WTC11 (cell line): ENCODE measurements at regions not wholly inside any gene's neighbourhood (a gene's known extent, or its start where the extent isn't known, plus 50 kb on each side); places are given as distances from the start of the nearest gene placed in this dataset.

Experiments used
- ATAC-seq: fragments of 200-7000 bp; cut with Tn5 transposase; 2 replicates; pipeline ENCODE4 v1.10.0; 2021; ENCODE audit warnings: mild to moderate bottlenecking, moderate library complexity
- CTCF ChIA-PET: fragments of 300-600 bp; sonication (Branson Sonifier 250); formaldehyde crosslinking; loops from one replicate; lab custom pipeline; 2021; ENCODE audit warnings: antibody characterized with exemption; lab: Charles Lee
- POLR2A ChIA-PET: fragments of 350-600 bp; sonication (Branson Sonifier 250); formaldehyde crosslinking; loops from one replicate; lab custom pipeline; 2021; ENCODE audit warnings: antibody characterized with exemption; lab: Charles Lee
- DNase-seq: peaks from one replicate; pipeline ENCODE4 v3.0.0; 2021; ENCODE audit warnings: low spot score
- H3K27ac Mint-ChIP-seq: 2 replicates; pipeline ENCODE4 v1.8.0; 2021; ENCODE audit warnings: mixed read lengths
- H3K27me3 Mint-ChIP-seq: 2 replicates; pipeline ENCODE4 v1.8.0; 2021; ENCODE audit warnings: low read depth, mild to moderate bottlenecking, moderate library complexity, mixed read lengths
- H3K36me3 Mint-ChIP-seq: 2 replicates; pipeline ENCODE4 v1.8.0; 2021; ENCODE audit warnings: mixed read lengths
- H3K4me1 Mint-ChIP-seq: 2 replicates; pipeline ENCODE4 v1.8.0; 2022; ENCODE audit warnings: mixed read lengths
- H3K4me3 Mint-ChIP-seq: 2 replicates; pipeline ENCODE4 v1.8.0; 2021; ENCODE audit warnings: mild to moderate bottlenecking, moderate library complexity, mixed read lengths
- H3K9me3 Mint-ChIP-seq: 2 replicates; pipeline ENCODE4 v1.8.0; 2021; ENCODE audit warnings: mixed read lengths
- CREB1 ChIP-seq: sonication (generic); formaldehyde crosslinking; IDR thresholded peaks from 2 replicates; pipeline ENCODE4 v1.8.0; 2023; ENCODE audit warnings: mild to moderate bottlenecking, missing genetic modification reagents
- EMX1 ChIP-seq: fragments of 250-450 bp; sonication (Bioruptor Pico); IDR thresholded peaks from 2 replicates; pipeline ENCODE4 v1.8.0; 2021; ENCODE audit warnings: mild to moderate bottlenecking
- FOXK1 ChIP-seq: sonication (generic); formaldehyde crosslinking; IDR thresholded peaks from 2 replicates; pipeline ENCODE4 v1.8.0; 2022; ENCODE audit warnings: mild to moderate bottlenecking, moderate library complexity, missing genetic modification reagents
- NR1H2 ChIP-seq: sonication (generic); formaldehyde crosslinking; IDR thresholded peaks from 2 replicates; pipeline ENCODE4 v1.9.0; 2021; ENCODE audit warnings: mild to moderate bottlenecking, moderate library complexity, missing genetic modification reagents
- OVOL2 ChIP-seq: fragments of 250-450 bp; sonication (Bioruptor Pico); IDR thresholded peaks from 2 replicates; pipeline ENCODE4 v1.9.0; 2021; ENCODE audit warnings: mild to moderate bottlenecking, borderline replicate concordance
- PRRX2 ChIP-seq: fragments of 250-450 bp; sonication (Bioruptor Pico); IDR thresholded peaks from 2 replicates; pipeline ENCODE4 v1.8.0; 2021; ENCODE audit warnings: mild to moderate bottlenecking
- RELA ChIP-seq: sonication (generic); formaldehyde crosslinking; IDR thresholded peaks from 2 replicates; pipeline ENCODE4 v1.8.1; 2022; ENCODE audit warnings: missing genetic modification reagents, mild to moderate bottlenecking, borderline replicate concordance
- ZBTB21 ChIP-seq: sonication (generic); formaldehyde crosslinking; IDR thresholded peaks from 2 replicates; pipeline ENCODE4 v1.8.1; 2023; ENCODE audit warnings: mild to moderate bottlenecking, missing genetic modification reagents, borderline replicate concordance
- ZNF317 ChIP-seq: sonication (generic); formaldehyde crosslinking; IDR thresholded peaks from 2 replicates; pipeline ENCODE4 v1.8.1; 2023; ENCODE audit warnings: low read depth, mild to moderate bottlenecking, moderate library complexity, missing genetic modification reagents, borderline replicate concordance
- ZNF423 ChIP-seq: fragments of 250-450 bp; sonication (Bioruptor Pico); IDR thresholded peaks from 2 replicates; pipeline ENCODE4 v2.1.2; 2022; ENCODE audit warnings: mild to moderate bottlenecking, moderate library complexity
- TF ChIP-seq, protein P1 (sequence below): sonication (generic); formaldehyde crosslinking; IDR thresholded peaks from 2 replicates; pipeline ENCODE4 v1.8.1; 2023; ENCODE audit warnings: mild to moderate bottlenecking, missing genetic modification reagents, borderline replicate concordance
- TF ChIP-seq, protein P2 (sequence below): sonication (generic); formaldehyde crosslinking; IDR thresholded peaks from 2 replicates; pipeline ENCODE4 v1.8.1; 2023; ENCODE audit warnings: mild to moderate bottlenecking, missing genetic modification reagents, moderate library complexity
- TF ChIP-seq, protein P3 (sequence below): sonication (generic); formaldehyde crosslinking; IDR thresholded peaks from 2 replicates; pipeline ENCODE4 v1.8.1; 2022; ENCODE audit warnings: low read depth, missing genetic modification reagents, borderline replicate concordance

DNA sequence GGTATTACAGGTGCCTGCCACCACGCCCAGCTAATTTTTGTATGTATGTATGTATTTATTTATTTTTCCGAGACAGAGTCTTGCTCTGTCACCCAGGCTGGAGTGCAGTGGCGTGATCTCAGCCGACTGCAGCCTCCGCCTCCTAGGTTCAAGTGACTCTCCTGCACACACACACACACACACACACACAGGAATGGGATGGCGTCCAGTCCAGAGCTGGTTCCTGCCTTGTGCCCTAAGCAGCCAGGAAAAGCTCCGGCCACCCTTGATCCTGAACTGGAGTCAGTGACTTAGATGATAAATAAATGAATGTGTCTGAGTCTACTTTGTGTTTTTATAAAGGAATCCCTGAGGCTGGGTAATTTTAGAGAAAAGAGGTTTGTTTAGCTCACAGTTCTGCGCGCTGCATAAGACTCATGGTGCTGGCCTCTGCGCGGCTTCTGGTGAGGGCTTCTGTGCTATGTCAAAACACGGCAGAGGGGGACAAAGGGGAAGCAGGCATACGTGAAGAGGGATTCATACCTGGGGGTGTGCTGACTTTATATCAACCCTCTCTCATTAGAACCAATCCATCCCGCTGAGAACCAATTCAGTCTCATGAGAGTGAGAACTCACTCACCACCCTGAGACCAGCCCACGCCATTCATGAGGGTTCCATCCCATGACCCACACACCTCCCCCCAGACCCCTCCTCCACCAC, 59.7 kb upstream of the PHLPP1 start (continued):
- TF ChIP-seq, protein P1, sequence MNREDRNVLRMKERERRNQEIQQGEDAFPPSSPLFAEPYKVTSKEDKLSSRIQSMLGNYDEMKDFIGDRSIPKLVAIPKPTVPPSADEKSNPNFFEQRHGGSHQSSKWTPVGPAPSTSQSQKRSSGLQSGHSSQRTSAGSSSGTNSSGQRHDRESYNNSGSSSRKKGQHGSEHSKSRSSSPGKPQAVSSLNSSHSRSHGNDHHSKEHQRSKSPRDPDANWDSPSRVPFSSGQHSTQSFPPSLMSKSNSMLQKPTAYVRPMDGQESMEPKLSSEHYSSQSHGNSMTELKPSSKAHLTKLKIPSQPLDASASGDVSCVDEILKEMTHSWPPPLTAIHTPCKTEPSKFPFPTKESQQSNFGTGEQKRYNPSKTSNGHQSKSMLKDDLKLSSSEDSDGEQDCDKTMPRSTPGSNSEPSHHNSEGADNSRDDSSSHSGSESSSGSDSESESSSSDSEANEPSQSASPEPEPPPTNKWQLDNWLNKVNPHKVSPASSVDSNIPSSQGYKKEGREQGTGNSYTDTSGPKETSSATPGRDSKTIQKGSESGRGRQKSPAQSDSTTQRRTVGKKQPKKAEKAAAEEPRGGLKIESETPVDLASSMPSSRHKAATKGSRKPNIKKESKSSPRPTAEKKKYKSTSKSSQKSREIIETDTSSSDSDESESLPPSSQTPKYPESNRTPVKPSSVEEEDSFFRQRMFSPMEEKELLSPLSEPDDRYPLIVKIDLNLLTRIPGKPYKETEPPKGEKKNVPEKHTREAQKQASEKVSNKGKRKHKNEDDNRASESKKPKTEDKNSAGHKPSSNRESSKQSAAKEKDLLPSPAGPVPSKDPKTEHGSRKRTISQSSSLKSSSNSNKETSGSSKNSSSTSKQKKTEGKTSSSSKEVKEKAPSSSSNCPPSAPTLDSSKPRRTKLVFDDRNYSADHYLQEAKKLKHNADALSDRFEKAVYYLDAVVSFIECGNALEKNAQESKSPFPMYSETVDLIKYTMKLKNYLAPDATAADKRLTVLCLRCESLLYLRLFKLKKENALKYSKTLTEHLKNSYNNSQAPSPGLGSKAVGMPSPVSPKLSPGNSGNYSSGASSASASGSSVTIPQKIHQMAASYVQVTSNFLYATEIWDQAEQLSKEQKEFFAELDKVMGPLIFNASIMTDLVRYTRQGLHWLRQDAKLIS (CRISPR knock-in tag), result no peak

DNA sequence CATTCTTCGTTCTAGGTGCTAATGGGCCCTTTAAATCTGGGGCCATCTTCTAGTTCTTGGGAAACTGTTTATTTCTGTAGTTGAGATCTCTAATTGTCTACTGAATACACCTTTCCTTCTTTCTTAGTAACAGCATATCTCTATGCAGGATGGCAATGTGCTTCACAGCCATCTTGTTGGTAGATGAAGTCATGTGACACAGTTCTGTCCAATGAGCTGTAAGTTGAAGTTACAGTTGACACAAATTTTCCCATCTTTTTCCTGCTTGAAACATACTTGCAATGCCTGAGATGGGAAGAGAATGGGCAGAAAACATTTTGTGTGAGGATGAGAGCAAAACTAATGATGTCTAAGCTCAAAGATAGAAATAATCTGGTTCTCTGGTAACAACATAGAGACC, 57.3 kb upstream of the PHLPP1 start:
- H3K4me3 Mint-ChIP-seq, result no peak overlapping the region
- no peaks in the 10 kb centered on the region for H3K36me3 Mint-ChIP-seq
- peaks cover 5% of the 10 kb centered on the region for H3K9me3 Mint-ChIP-seq
- no peaks in the 10 kb centered on the region; the same call in 1 of the 2 replicates for H3K27me3 Mint-ChIP-seq
- ChIA-PET POLR2A (no interaction called here), CTCF (interaction anchor here (0.7 to 1.4 kb wide), 2 partner anchors 44 to 57 kb away, joined by 3 to 4 read pairs; partner anchors contain the start of gene PHLPP1)
- no peak for ATAC-seq
- TF ChIP-seq OVOL2 (CRISPR knock-in tag), result no peak
- TF ChIP-seq, protein P2, sequence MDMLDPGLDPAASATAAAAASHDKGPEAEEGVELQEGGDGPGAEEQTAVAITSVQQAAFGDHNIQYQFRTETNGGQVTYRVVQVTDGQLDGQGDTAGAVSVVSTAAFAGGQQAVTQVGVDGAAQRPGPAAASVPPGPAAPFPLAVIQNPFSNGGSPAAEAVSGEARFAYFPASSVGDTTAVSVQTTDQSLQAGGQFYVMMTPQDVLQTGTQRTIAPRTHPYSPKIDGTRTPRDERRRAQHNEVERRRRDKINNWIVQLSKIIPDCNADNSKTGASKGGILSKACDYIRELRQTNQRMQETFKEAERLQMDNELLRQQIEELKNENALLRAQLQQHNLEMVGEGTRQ (CRISPR knock-in tag), result peak; percentile 32; the same call in 1 of the 2 replicates
- DNase-seq, result no peak
- H3K4me1 Mint-ChIP-seq, result peaks cover 4% of the 10 kb centered on the region; the same call in 1 of the 2 replicates
- H3K27ac Mint-ChIP-seq, result no peak overlapping the region

DNA sequence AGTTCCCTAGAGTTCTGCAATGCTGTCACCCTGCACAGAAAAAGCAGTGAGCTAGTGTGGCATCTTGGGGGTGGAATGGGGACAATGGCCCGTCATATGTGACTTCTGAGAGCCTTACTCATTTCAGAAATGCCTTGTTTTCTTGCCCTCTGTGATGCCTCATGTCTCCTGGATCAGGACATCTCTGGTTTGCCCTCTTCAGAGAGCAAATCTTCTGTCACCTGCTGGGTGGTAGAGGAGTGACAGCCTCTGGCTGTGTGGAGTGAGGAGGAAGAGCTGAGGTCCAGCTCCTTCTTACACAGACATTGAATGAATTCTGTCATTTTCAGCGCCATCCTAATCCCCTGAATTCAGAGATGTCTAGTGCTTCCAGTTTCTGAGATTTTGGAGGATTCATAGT, 55.6 kb upstream of the PHLPP1 start:
- ChIA-PET POLR2A (interaction anchor here (0.6 to 0.9 kb wide), 4 partner anchors 36 to 55 kb away, joined by 3 to 4 read pairs (median 3); no protein-coding TSS in a partner anchor), CTCF (interaction anchor here (0.7 to 1.6 kb wide), 5 partner anchors 11 to 218 kb away, joined by 3 to 7 read pairs (median 3); no protein-coding TSS in a partner anchor)
- peaks cover 4% of the 10 kb centered on the region; the same call in 1 of the 2 replicates for H3K4me1 Mint-ChIP-seq
- no peak overlapping the region for H3K4me3 Mint-ChIP-seq
- DNase-seq (no peak), ATAC-seq (peak; percentile 73; the same call in 1 of the 2 replicates)
- no peaks in the 10 kb centered on the region for H3K36me3 Mint-ChIP-seq
- peaks cover 5% of the 10 kb centered on the region for H3K9me3 Mint-ChIP-seq
- TF ChIP-seq ZBTB21 (CRISPR knock-in tag) (no peak), PRRX2 (CRISPR knock-in tag) (no peak), NR1H2 (CRISPR knock-in tag) (no peak), ZNF423 (CRISPR knock-in tag) (no peak), RELA (CRISPR knock-in tag) (no peak)
- no peaks in the 10 kb centered on the region for H3K27me3 Mint-ChIP-seq
- no peak overlapping the region for H3K27ac Mint-ChIP-seq

GRCh38 chr18:62660691-62661090, 54.6 kb upstream of the PHLPP1 start:
- Mint-ChIP-seq H3K27me3 (no peaks in the 10 kb centered on the region), H3K36me3 (no peaks in the 10 kb centered on the region), H3K4me3 (no peak overlapping the region), H3K9me3 (peaks cover 5% of the 10 kb centered on the region), H3K27ac (no peak overlapping the region), H3K4me1 (peaks cover 4% of the 10 kb centered on the region; the same call in 1 of the 2 replicates)
- no peak for TF ChIP-seq CREB1 (CRISPR knock-in tag)
- no peak for TF ChIP-seq FOXK1 (CRISPR knock-in tag)
- TF ChIP-seq ZNF317, result no peak
- TF ChIP-seq, protein P3, sequence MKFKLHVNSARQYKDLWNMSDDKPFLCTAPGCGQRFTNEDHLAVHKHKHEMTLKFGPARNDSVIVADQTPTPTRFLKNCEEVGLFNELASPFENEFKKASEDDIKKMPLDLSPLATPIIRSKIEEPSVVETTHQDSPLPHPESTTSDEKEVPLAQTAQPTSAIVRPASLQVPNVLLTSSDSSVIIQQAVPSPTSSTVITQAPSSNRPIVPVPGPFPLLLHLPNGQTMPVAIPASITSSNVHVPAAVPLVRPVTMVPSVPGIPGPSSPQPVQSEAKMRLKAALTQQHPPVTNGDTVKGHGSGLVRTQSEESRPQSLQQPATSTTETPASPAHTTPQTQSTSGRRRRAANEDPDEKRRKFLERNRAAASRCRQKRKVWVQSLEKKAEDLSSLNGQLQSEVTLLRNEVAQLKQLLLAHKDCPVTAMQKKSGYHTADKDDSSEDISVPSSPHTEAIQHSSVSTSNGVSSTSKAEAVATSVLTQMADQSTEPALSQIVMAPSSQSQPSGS (CRISPR knock-in tag), result no peak
- no peak for TF ChIP-seq EMX1 (CRISPR knock-in tag)
- DNase-seq (no peak), ATAC-seq (no peak)
- ChIA-PET CTCF (interaction anchor here (0.9 to 1.6 kb wide), 2 partner anchors 10 to 22 kb away, joined by 3 to 7 read pairs; no protein-coding TSS in a partner anchor), POLR2A (no interaction called here)
